Tibial nerve (tissue), 4 donors: ENCODE measurements at regions not wholly inside any gene's neighbourhood (a gene's known extent, or its start where the extent isn't known, plus 50 kb on each side); places are given as distances from the start of the nearest gene placed in this dataset.

ENCODE experiments used
- DNase-seq, 2 donors: peaks; one replicate each; pipeline ENCODE4 v3.0.0-alpha.2; 2019; ENCODE audit warnings: low spot score in 2 of 2
- H3K27ac ChIP-seq, 4 donors: fragments of 200-600 bp; sonication (generic) in 3 of 4; one replicate each; pipeline ENCODE4 v1.5.1; 2017 to 2019; ENCODE audit warnings: mild to moderate bottlenecking in 1 of 4
- H3K27me3 ChIP-seq, 2 donors: fragments of 200-600 bp; sonication (generic) in 1 of 2; one replicate each; pipeline versions ENCODE4 v1.5.1 to v1.6.0; 2017 to 2019
- H3K36me3 ChIP-seq, 3 donors: fragments of 200-600 bp; sonication (generic); one replicate each; pipeline ENCODE4 v1.5.1; 2018 to 2019
- H3K4me1 ChIP-seq, 4 donors: fragments of 200-600 bp; sonication (generic) in 3 of 4; one replicate each; pipeline ENCODE4 v1.5.1; 2017 to 2019
- H3K4me3 ChIP-seq, 4 donors: fragments of 200-600 bp; sonication (generic) in 3 of 4; one replicate each; pipeline ENCODE4 v1.5.1; 2017 to 2019; ENCODE audit warnings: mild to moderate bottlenecking in 1 of 4, moderate library complexity in 1 of 4
- H3K9me3 ChIP-seq, 4 donors: fragments of 200-600 bp; sonication (generic) in 3 of 4; one replicate each; pipeline ENCODE4 v1.5.1; 2017 to 2019
- CTCF ChIP-seq, 5 experiments: fragments of 200-600 bp in 3 of 5; fragments of 450-650 bp in 2 of 5; sonication (generic) in 3 of 5; IDR thresholded peaks; one replicate each; pipeline ENCODE4 v1.5.1; 2016 to 2019; ENCODE audit warnings: antibody characterized with exemption in 5 of 5, mild to moderate bottlenecking in 3 of 5, moderate library complexity in 2 of 5
- EP300 ChIP-seq, 2 donors: sonication (generic); formaldehyde crosslinking; IDR thresholded peaks; one replicate each; pipeline ENCODE4 v1.6.1; 2017; ENCODE audit warnings: antibody characterized with exemption in 2 of 2, mild to moderate bottlenecking in 1 of 2
- POLR2A ChIP-seq, 2 donors: fragments of 450-650 bp; IDR thresholded peaks; one replicate each; pipeline ENCODE4 v1.6.1; 2017; ENCODE audit warnings: antibody characterized with exemption in 2 of 2, mild to moderate bottlenecking in 2 of 2, moderate library complexity in 2 of 2
- WGBS, 2 donors: methylation state at CpG; one replicate each; pipeline ENCODE4 v1.1.5; 2018; 5-methylcytosine and 5-hydroxymethylcytosine counted together

GRCh38 chr12:91344408-91344807, 161.8 kb upstream of the DCN start:
- H3K4me3 ChIP-seq = no peak overlapping the region
- 98% methylated on average over 2 of the region's 2 CpGs for WGBS, 2 donors
- TF ChIP-seq CTCF (IDR thresholded peaks at IDR 0.05) (no peak), EP300 (IDR thresholded peaks at IDR 0.05) (no peak), POLR2A (IDR thresholded peaks at IDR 0.05) (no peak)
- no peak for DNase-seq
- H3K4me1 ChIP-seq = peaks cover 0 to 4% (median 0%) of the 10 kb centered on the region in 4 donors
- no peaks in the 10 kb centered on the region for H3K36me3 ChIP-seq
- no peak overlapping the region for H3K27ac ChIP-seq
- H3K9me3 ChIP-seq = no peaks in the 10 kb centered on the region
- H3K27me3 ChIP-seq = no peaks in the 10 kb centered on the region

- no peak for DNase-seq
- H3K27ac ChIP-seq = no peak overlapping the region
- no peaks in the 10 kb centered on the region for H3K36me3 ChIP-seq
- no peaks in the 10 kb centered on the region for H3K9me3 ChIP-seq
- no peak for TF ChIP-seq EP300 (IDR thresholded peaks at IDR 0.05)
- no peak for TF ChIP-seq POLR2A (IDR thresholded peaks at IDR 0.05)
- TF ChIP-seq CTCF (IDR thresholded peaks at IDR 0.05) = no peak
- no peaks in the 10 kb centered on the region for H3K27me3 ChIP-seq
- peaks cover 0 to 4% (median 0%) of the 10 kb centered on the region in 4 donors for H3K4me1 ChIP-seq
- no peak overlapping the region for H3K4me3 ChIP-seq
- WGBS, 2 donors = 89 to 92% methylated on average over 2 of the region's 2 CpGs
Measured at GRCh38 chr12:91343010-91343409, 160.4 kb upstream of the DCN start.

- Histone ChIP-seq H3K27me3 (no peaks in the 10 kb centered on the region), H3K36me3 (no peaks in the 10 kb centered on the region), H3K9me3 (no peaks in the 10 kb centered on the region), H3K27ac (no peak overlapping the region), H3K4me1 (no peaks in the 10 kb centered on the region), H3K4me3 (no peak overlapping the region)
- DNase-seq = no peak
- WGBS, 2 donors = 84 to 95% methylated on average over 2 of the region's 2 CpGs
- TF ChIP-seq CTCF (IDR thresholded peaks at IDR 0.05) (no peak), POLR2A (IDR thresholded peaks at IDR 0.05) (no peak)
Measured at GRCh38 chr12:91339106-91339505, 156.5 kb upstream of the DCN start.

GRCh38 chr12:91335699-91336098, 153.1 kb upstream of the DCN start:
- TF ChIP-seq CTCF (IDR thresholded peaks at IDR 0.05) (no peak), POLR2A (IDR thresholded peaks at IDR 0.05) (no peak), EP300 (IDR thresholded peaks at IDR 0.05) (no peak)
- H3K36me3 ChIP-seq = no peaks in the 10 kb centered on the region
- DNase-seq = no peak
- no peaks in the 10 kb centered on the region for H3K9me3 ChIP-seq
- no peaks in the 10 kb centered on the region for H3K4me1 ChIP-seq
- H3K27me3 ChIP-seq = no peaks in the 10 kb centered on the region
- WGBS, 2 donors = 94 to 95% methylated on average over 1 of the region's 1 CpG
- no peak overlapping the region for H3K4me3 ChIP-seq
- no peak overlapping the region for H3K27ac ChIP-seq

- H3K27me3 ChIP-seq = no peaks in the 10 kb centered on the region
Measured at GRCh38 chr12:91333966-91334365, 151.3 kb upstream of the DCN start.

More at GRCh38 chr12:91333966-91334365, 151.3 kb upstream of the DCN start:
- H3K4me1 ChIP-seq = no peaks in the 10 kb centered on the region
- no peak overlapping the region for H3K4me3 ChIP-seq
- H3K27ac ChIP-seq = no peak overlapping the region
- no peak for TF ChIP-seq EP300 (IDR thresholded peaks at IDR 0.05)
- TF ChIP-seq POLR2A (IDR thresholded peaks at IDR 0.05) = no peak
- no peak for TF ChIP-seq CTCF (IDR thresholded peaks at IDR 0.05)
- DNase-seq = no peak
- no peaks in the 10 kb centered on the region for H3K36me3 ChIP-seq
- no peaks in the 10 kb centered on the region for H3K9me3 ChIP-seq
